ENCODE measurements at regions not wholly inside any gene's neighbourhood (a gene's known extent, or its start where the extent isn't known, plus 50 kb on each side); places are given as distances from the start of the nearest gene placed in this dataset.
"Not testable (repeated sequence)": the region's sequence is repeated elsewhere in the genome, so short reads cannot be mapped to it uniquely, and the experiment has no call there.

GRCh38 chr10:118901380-118901779 lies 128.1 kb upstream of the NANOS1 start:
- no peak for TF ChIP-seq POLR2AphosphoS5 (IDR thresholded peaks at IDR 0.05; ENCODE audit: low read depth)
- TF ChIP-seq CTCF (IDR thresholded peaks at IDR 0.05; ENCODE audit: insufficient read depth, low read length), result no peak
- TF ChIP-seq GABPA (IDR thresholded peaks at IDR 0.05; ENCODE audit: low read depth), result no peak
- TF ChIP-seq SPI1 (IDR thresholded peaks at IDR 0.05; ENCODE audit: borderline replicate concordance, low read depth), result no peak
- no peak for TF ChIP-seq REST (IDR thresholded peaks at IDR 0.05; ENCODE audit: insufficient replicate concordance, low read depth)
- Histone ChIP-seq H3K27me3 (ENCODE audit: insufficient read depth, poor library complexity, severe bottlenecking) (no peaks in the 10 kb centered on the region), H3K27ac (replicated peaks) (no peak overlapping the region), H3K4me3 (replicated peaks; ENCODE audit: insufficient read depth, low read length) (no peak overlapping the region)
- DNase-seq (ENCODE audit: low read depth in 1 of 2, low spot score in 1 of 2), result no peak

- no peak overlapping the region for H3K4me3 ChIP-seq (replicated peaks; ENCODE audit: insufficient read depth, low read length)
- H3K27me3 ChIP-seq (ENCODE audit: insufficient read depth, poor library complexity, severe bottlenecking), result no peaks in the 10 kb centered on the region
- TF ChIP-seq CTCF (IDR thresholded peaks at IDR 0.05; ENCODE audit: insufficient read depth, low read length) (no peak), REST (IDR thresholded peaks at IDR 0.05; ENCODE audit: insufficient replicate concordance, low read depth) (no peak), POLR2AphosphoS5 (IDR thresholded peaks at IDR 0.05; ENCODE audit: low read depth) (no peak), SPI1 (IDR thresholded peaks at IDR 0.05; ENCODE audit: borderline replicate concordance, low read depth) (no peak), GABPA (IDR thresholded peaks at IDR 0.05; ENCODE audit: low read depth) (no peak)
- DNase-seq (ENCODE audit: low read depth in 1 of 2, low spot score in 1 of 2), result no peak
- H3K27ac ChIP-seq (replicated peaks), result no peak overlapping the region
Measured at GRCh38 chr10:118901906-118902305, 127.6 kb upstream of the NANOS1 start.

GRCh38 chr10:118902656-118903055 lies 126.9 kb upstream of the NANOS1 start:
- H3K27me3 ChIP-seq (ENCODE audit: insufficient read depth, poor library complexity, severe bottlenecking); DNase-seq (ENCODE audit: low read depth in 1 of 2, low spot score in 1 of 2); H3K27ac ChIP-seq (replicated peaks); H3K4me3 ChIP-seq (replicated peaks; ENCODE audit: insufficient read depth, low read length): not testable (repeated sequence)

- no peak for TF ChIP-seq POLR2AphosphoS5 (IDR thresholded peaks at IDR 0.05; ENCODE audit: low read depth)
- TF ChIP-seq REST (IDR thresholded peaks at IDR 0.05; ENCODE audit: insufficient replicate concordance, low read depth), result no peak
- no peak for TF ChIP-seq SPI1 (IDR thresholded peaks at IDR 0.05; ENCODE audit: borderline replicate concordance, low read depth)
- TF ChIP-seq CTCF (IDR thresholded peaks at IDR 0.05; ENCODE audit: insufficient read depth, low read length), result no peak
- TF ChIP-seq GABPA (IDR thresholded peaks at IDR 0.05; ENCODE audit: low read depth), result no peak
- Histone ChIP-seq H3K4me3 (replicated peaks; ENCODE audit: insufficient read depth, low read length) (no peak overlapping the region), H3K27ac (replicated peaks) (no peak overlapping the region), H3K27me3 (ENCODE audit: insufficient read depth, poor library complexity, severe bottlenecking) (no peaks in the 10 kb centered on the region)
- no peak for DNase-seq (ENCODE audit: low read depth in 1 of 2, low spot score in 1 of 2)
Measured at GRCh38 chr10:118903251-118903650, 126.3 kb upstream of the NANOS1 start.
